GM10248 (cell line): ENCODE measurements at regions not wholly inside any gene's neighbourhood (a gene's known extent, or its start where the extent isn't known, plus 50 kb on each side); places are given as distances from the start of the nearest gene placed in this dataset.

Experiments
- CTCF ChIA-PET: fragments of 300-600 bp; sonication (Branson Sonifier 250); formaldehyde crosslinking; extraction: SDS; loops from one replicate; lab custom pipeline; 2021; ENCODE audit warnings: antibody characterized with exemption; lab: Yijun Ruan, JAX
- POLR2A ChIA-PET: fragments of 350-650 bp; sonication (Branson Sonifier 250); formaldehyde crosslinking; extraction: SDS; loops from one replicate; lab custom pipeline; 2020; ENCODE audit warnings: antibody characterized with exemption; lab: Yijun Ruan, JAX
- DNase-seq: peaks from one replicate; pipeline ENCODE4 v3.0.0; 2012; ENCODE audit errors: extremely low spot score
- TF ChIP-seq, protein P1 (sequence below): IDR thresholded peaks from 2 replicates; pipeline ENCODE4 v1.5.1; 2012; ENCODE audit warnings: mild to moderate bottlenecking, low read depth; ENCODE audit errors: extremely low read depth, missing control alignments, control extremely low read depth

DNA sequence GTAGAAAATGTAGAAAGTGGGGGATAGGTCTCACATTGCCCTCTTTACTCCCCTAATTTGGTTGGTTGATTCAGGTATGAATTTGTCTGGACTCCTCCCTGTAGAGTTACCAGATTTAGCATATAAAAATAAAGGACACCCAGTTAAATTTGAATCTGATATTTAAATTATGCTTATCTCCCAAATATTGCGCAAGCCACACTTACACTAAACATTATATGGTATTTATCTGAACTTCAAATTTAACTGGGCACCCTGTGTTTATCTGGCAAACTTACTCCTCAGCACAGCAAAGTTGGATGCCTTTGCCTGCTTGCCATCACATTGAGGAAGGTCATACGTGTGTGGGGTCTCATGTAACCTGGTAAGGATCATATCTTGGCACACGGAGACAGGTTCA lies 882.4 kb upstream of the FAM98A start:
- ChIA-PET POLR2A (no interaction called here), CTCF (no interaction called here)
- DNase-seq: no peak
- TF ChIP-seq, protein P1, sequence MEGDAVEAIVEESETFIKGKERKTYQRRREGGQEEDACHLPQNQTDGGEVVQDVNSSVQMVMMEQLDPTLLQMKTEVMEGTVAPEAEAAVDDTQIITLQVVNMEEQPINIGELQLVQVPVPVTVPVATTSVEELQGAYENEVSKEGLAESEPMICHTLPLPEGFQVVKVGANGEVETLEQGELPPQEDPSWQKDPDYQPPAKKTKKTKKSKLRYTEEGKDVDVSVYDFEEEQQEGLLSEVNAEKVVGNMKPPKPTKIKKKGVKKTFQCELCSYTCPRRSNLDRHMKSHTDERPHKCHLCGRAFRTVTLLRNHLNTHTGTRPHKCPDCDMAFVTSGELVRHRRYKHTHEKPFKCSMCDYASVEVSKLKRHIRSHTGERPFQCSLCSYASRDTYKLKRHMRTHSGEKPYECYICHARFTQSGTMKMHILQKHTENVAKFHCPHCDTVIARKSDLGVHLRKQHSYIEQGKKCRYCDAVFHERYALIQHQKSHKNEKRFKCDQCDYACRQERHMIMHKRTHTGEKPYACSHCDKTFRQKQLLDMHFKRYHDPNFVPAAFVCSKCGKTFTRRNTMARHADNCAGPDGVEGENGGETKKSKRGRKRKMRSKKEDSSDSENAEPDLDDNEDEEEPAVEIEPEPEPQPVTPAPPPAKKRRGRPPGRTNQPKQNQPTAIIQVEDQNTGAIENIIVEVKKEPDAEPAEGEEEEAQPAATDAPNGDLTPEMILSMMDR: no peak

DNA sequence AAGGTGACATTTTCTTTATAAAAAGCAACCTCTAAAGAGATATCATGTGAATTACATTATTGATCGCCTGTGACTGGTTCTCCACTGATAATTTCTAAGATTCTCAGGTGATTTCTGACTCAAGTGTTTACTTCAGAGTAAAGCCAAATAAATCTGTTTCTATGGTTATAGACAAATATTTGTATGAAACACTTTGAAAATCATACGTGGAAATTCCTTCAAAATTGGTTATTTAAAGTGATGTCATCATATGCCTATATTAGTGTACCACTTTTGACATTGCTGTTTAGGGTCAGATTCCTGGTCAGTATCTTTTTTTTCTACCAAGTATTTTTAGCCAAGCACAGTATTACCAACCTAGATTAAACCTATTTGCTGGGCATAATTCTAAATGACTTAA lies 881.3 kb upstream of the FAM98A start:
- CTCF ChIA-PET: no interaction called here
- POLR2A ChIA-PET: no interaction called here
- DNase-seq: no peak
- TF ChIP-seq, protein P1: no peak

DNA sequence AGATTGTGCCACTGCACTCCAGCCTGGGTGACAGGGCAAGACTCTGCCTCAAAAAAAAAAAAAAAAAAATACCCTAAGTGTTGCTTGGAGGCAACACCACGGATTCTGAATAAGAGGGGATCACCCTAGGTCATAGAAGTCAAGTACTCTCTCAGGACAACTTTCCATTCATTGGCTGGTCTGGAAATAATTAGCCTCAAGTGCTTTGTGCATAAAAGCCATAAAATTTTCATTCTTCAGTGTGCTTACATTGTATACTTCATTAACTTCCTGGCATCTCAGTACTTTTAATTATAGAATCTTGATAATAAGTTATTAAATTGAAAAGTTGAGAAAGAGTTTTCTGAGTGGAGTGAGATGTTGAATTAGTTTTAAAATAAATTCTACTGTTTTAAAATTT lies 876.1 kb upstream of the FAM98A start:
- DNase-seq: no peak
- ChIA-PET CTCF (no interaction called here), POLR2A (no interaction called here)

DNA sequence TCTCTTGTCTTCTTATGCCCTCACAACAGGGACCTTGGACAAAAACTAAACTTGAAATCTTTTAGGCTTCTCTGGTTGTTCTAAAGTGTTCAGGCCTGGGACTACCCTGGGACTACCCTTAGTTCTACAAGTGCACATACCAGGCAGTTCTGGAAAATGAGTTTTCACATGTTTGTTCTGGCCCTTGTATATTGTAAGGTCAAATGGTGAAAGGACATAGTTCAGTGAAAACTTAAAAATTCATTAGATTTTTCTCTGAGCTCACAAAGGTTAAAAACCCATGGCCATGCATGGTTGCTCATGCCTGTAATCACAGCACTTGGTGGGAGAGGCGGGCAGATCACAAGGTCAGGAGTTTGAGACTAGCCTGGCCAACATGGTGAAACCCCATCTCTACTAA lies 875.5 kb upstream of the FAM98A start:
- TF ChIP-seq, protein P1: no peak

More for the DNA sequence above, 876.1 kb upstream of the FAM98A start:
- TF ChIP-seq, protein P1: no peak

DNA sequence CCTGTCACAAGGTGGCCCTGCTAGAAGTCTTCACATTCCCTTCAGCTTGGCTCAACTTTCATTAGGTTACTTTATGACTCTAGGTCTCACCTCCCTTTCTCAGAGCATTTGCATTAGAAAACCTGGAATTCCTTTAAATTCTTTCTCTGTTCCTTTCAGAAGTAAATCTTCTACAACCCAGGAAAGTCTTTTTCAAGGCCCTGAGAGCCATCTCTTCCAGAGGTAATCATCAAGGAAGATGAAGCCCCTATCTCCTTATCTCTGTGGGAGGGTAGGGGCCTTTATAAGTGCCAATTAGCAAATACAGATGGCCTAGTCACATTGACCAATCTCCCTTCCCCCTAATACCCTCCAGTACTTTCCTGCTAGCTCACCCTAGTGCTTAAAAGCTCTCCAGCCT lies 848.0 kb upstream of the FAM98A start:
- TF ChIP-seq, protein P1: no peak
- POLR2A ChIA-PET: no interaction called here
- no peak for DNase-seq
- CTCF ChIA-PET: no interaction called here

More for the DNA sequence above, 875.5 kb upstream of the FAM98A start:
- CTCF ChIA-PET: no interaction called here
- POLR2A ChIA-PET: no interaction called here
- DNase-seq: no peak

DNA sequence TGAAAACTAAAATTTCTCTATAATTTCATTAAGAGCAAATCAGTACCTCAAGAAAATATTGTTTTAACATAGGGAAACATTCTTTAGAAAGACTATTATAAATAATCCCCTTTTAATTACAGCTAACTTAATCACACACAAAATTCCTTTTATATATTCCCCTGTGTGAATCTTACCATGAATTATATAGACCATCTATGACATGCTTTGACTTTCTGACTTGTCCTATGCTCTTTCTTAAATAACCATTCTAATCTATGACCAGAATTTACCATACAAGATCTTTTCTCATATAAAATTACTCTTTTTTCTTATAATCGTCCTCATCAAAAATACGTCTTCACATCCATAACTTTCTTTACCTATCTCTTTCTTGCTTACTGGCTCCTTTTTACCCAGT lies 824.2 kb upstream of the FAM98A start:
- ChIA-PET CTCF (no interaction called here), POLR2A (no interaction called here)
- TF ChIP-seq, protein P1: no peak
- no peak for DNase-seq

DNA sequence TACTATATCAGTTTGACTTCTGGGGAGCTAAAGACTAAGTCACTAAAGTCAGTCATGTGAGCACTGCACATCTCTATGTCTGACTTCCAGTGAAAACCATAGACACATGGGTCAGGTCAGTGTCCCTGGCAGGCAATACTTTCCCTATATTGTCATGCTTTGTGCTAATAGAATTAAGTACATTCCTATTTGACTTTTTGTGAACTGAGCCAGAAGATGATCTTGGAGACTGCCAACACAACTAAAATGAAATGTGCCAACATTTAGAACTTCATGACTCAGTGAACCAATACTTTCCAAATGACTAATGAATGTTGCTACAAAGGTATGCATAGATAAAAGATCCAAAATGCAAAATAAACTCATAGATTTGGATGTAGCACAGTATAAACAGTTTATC lies 820.8 kb upstream of the FAM98A start:
- ChIA-PET POLR2A (no interaction called here), CTCF (no interaction called here)
- no peak for DNase-seq
- TF ChIP-seq, protein P1: no peak
